Glutamatergic neuron (in vitro differentiated cells): ENCODE measurements at regions not wholly inside any gene's neighbourhood (a gene's known extent, or its start where the extent isn't known, plus 50 kb on each side); places are given as distances from the start of the nearest gene placed in this dataset.
"Not testable (repeated sequence)": the region's sequence is repeated elsewhere in the genome, so short reads cannot be mapped to it uniquely, and the experiment has no call there.

ENCODE experiments used
- DNase-seq: peaks from one replicate; pipeline ENCODE4 v3.0.0; 2022
- H3K27ac Mint-ChIP-seq: one replicate; pipeline ENCODE4 v1.8.0; 2020; ENCODE audit warnings: mild to moderate bottlenecking, mixed read lengths, inconsistent platforms; ENCODE audit not compliant: unreplicated experiment
- H3K27me3 Mint-ChIP-seq: one replicate; pipeline ENCODE4 v1.8.0; 2020; ENCODE audit warnings: mild to moderate bottlenecking, moderate library complexity, mixed read lengths, inconsistent platforms; ENCODE audit not compliant: unreplicated experiment
- H3K36me3 Mint-ChIP-seq: one replicate; pipeline ENCODE4 v1.8.0; 2020; ENCODE audit warnings: mild to moderate bottlenecking, mixed read lengths, inconsistent platforms; ENCODE audit not compliant: unreplicated experiment
- H3K4me1 Mint-ChIP-seq: one replicate; pipeline ENCODE4 v1.8.0; 2020; ENCODE audit warnings: mild to moderate bottlenecking, low read depth, mixed read lengths, inconsistent platforms; ENCODE audit not compliant: unreplicated experiment
- H3K4me3 Mint-ChIP-seq: one replicate; pipeline ENCODE4 v1.8.0; 2020; ENCODE audit warnings: mild to moderate bottlenecking, mixed read lengths, inconsistent platforms; ENCODE audit not compliant: unreplicated experiment
- H3K9me3 Mint-ChIP-seq: one replicate; pipeline ENCODE4 v1.8.0; 2020; ENCODE audit warnings: mild to moderate bottlenecking, moderate library complexity, mixed read lengths, inconsistent platforms; ENCODE audit not compliant: unreplicated experiment
- CTCF ChIP-seq: fragments of 200-600 bp; sonication (generic); IDR thresholded peaks from one replicate; pipeline ENCODE4 v1.5.0; 2021; ENCODE audit not compliant: partially characterized antibody, unreplicated experiment

- no peaks in the 10 kb centered on the region for H3K4me1 Mint-ChIP-seq
- H3K36me3 Mint-ChIP-seq: peaks cover 6% of the 10 kb centered on the region
- DNase-seq: no peak
- H3K4me3 Mint-ChIP-seq: no peak overlapping the region
- no peak overlapping the region for H3K27ac Mint-ChIP-seq
- H3K9me3 Mint-ChIP-seq: no peaks in the 10 kb centered on the region
- no peak for TF ChIP-seq CTCF
- H3K27me3 Mint-ChIP-seq: peaks cover 1% of the 10 kb centered on the region
Measured at GRCh38 chr18:78827141-78827540, 152.5 kb upstream of the SALL3 start.

GRCh38 chr18:78828131-78828530 is 151.5 kb upstream of the SALL3 start:
- TF ChIP-seq CTCF: no peak
- H3K4me1 Mint-ChIP-seq: no peaks in the 10 kb centered on the region
- no peaks in the 10 kb centered on the region for H3K9me3 Mint-ChIP-seq
- peaks cover 1% of the 10 kb centered on the region for H3K27me3 Mint-ChIP-seq
- no peak overlapping the region for H3K4me3 Mint-ChIP-seq
- no peak for DNase-seq
- H3K27ac Mint-ChIP-seq: no peak overlapping the region
- peaks cover 4% of the 10 kb centered on the region for H3K36me3 Mint-ChIP-seq

GRCh38 chr18:78829026-78829425 is 150.6 kb upstream of the SALL3 start:
- not testable (repeated sequence) for H3K27ac Mint-ChIP-seq, H3K4me1 Mint-ChIP-seq, H3K27me3 Mint-ChIP-seq, DNase-seq, H3K4me3 Mint-ChIP-seq, H3K9me3 Mint-ChIP-seq, H3K36me3 Mint-ChIP-seq

GRCh38 chr18:78830161-78830560 is 149.5 kb upstream of the SALL3 start:
- DNase-seq: no peak
- Mint-ChIP-seq H3K27me3 (no peaks in the 10 kb centered on the region), H3K4me1 (no peaks in the 10 kb centered on the region), H3K36me3 (no peaks in the 10 kb centered on the region), H3K4me3 (no peak overlapping the region), H3K9me3 (no peaks in the 10 kb centered on the region), H3K27ac (no peak overlapping the region)
- no peak for TF ChIP-seq CTCF

GRCh38 chr18:78830826-78831225 is 148.8 kb upstream of the SALL3 start:
- Mint-ChIP-seq H3K27me3 (no peaks in the 10 kb centered on the region), H3K36me3 (no peaks in the 10 kb centered on the region), H3K4me3 (no peak overlapping the region), H3K4me1 (no peaks in the 10 kb centered on the region), H3K9me3 (no peaks in the 10 kb centered on the region), H3K27ac (no peak overlapping the region)
- no peak for TF ChIP-seq CTCF
- DNase-seq: no peak

GRCh38 chr18:78831603-78832002 is 148.0 kb upstream of the SALL3 start:
- H3K36me3 Mint-ChIP-seq: no peaks in the 10 kb centered on the region
- H3K27ac Mint-ChIP-seq: no peak overlapping the region
- no peak for TF ChIP-seq CTCF
- no peaks in the 10 kb centered on the region for H3K4me1 Mint-ChIP-seq
- DNase-seq: no peak
- H3K27me3 Mint-ChIP-seq: no peaks in the 10 kb centered on the region
- H3K4me3 Mint-ChIP-seq: no peak overlapping the region
- no peaks in the 10 kb centered on the region for H3K9me3 Mint-ChIP-seq
